Adrenal gland (tissue), 9 donors: ENCODE measurements at regions not wholly inside any gene's neighbourhood (a gene's known extent, or its start where the extent isn't known, plus 50 kb on each side); places are given as distances from the start of the nearest gene placed in this dataset.

Experiments
- DNase-seq, 7 donors: peaks; one replicate each; pipeline ENCODE4 v3.0.0-alpha.2; 2019 to 2020
- H3K27ac ChIP-seq, 5 donors: fragments of 200-600 bp; sonication (generic) in 4 of 5; 1 replicate in 3 of 5; 2 replicates in 2 of 5; pipeline versions ENCODE4 v1.5.1 to v1.8.0; 2016 to 2020; ENCODE audit warnings: mild to moderate bottlenecking in 1 of 5
- H3K27me3 ChIP-seq: fragments of 200-600 bp; 2 replicates; pipeline ENCODE4 v1.8.0; 2021
- H3K36me3 ChIP-seq, 2 donors: fragments of 200-600 bp; replicated peaks in 1 of 2; 1 replicate in 1 of 2; 2 replicates in 1 of 2; pipeline versions ENCODE4 v1.5.1 to v1.8.0; 2018 to 2022
- H3K4me1 ChIP-seq, 2 donors: fragments of 200-600 bp; replicated peaks in 1 of 2; 1 replicate in 1 of 2; 2 replicates in 1 of 2; pipeline versions ENCODE4 v1.5.1 to v1.8.0; 2018 to 2021
- H3K4me3 ChIP-seq, 4 donors: fragments of 200-600 bp; sonication (generic) in 3 of 4; one replicate each; pipeline ENCODE4 v1.5.1; 2016 to 2018
- H3K9me3 ChIP-seq, 3 donors: fragments of 200-600 bp; sonication (generic) in 1 of 3; replicated peaks in 1 of 3; 1 replicate in 2 of 3; 2 replicates in 1 of 3; pipeline versions ENCODE4 v1.5.1 to v1.8.0; 2016 to 2021
- POLR2A ChIP-seq, 2 donors: fragments of 450-650 bp; IDR thresholded peaks; one replicate each; pipeline ENCODE4 v1.6.1; 2017; ENCODE audit warnings: antibody characterized with exemption in 2 of 2, mild to moderate bottlenecking in 2 of 2, moderate library complexity in 1 of 2
- WGBS, 4 donors: extraction: QIAGEN DNeasy Blood & Tissue Kit in 2 of 4; methylation state at CpG; one replicate each; pipeline versions ENCODE4 v1.1.5 to v1.1.7; 2013 to 2017; 5-methylcytosine and 5-hydroxymethylcytosine counted together
- intact Hi-C, 2 donors: fragments of 100-400 bp; cut with DNase I; formaldehyde crosslinking; loops; one replicate each; pipeline versions ENCODE4 v1.14.1 to v1.15.0; 2022 to 2023
- TF ChIP-seq, protein P1 (sequence below), 6 experiments: fragments of 450-650 bp in 4 of 6; fragments of 200-600 bp in 2 of 6; sonication (generic) in 1 of 6; IDR thresholded peaks; 1 replicate in 5 of 6; 2 replicates in 1 of 6; pipeline versions ENCODE4 v1.5.1 to v1.8.0; 2016 to 2021; ENCODE audit warnings: antibody characterized with exemption in 6 of 6, mild to moderate bottlenecking in 2 of 6, moderate library complexity in 1 of 6
- donor health status: healthy with polysubstance abuse.
- donor health status: Bipolar disorder and iron deficiency.
- donor health status: DM: yes; HTN: yes; CAD: no.
- donor health status: DM: no; HTN: no; CAD: no.
- donor health status: DM: no; HTN: no; CAD: no.

DNA sequence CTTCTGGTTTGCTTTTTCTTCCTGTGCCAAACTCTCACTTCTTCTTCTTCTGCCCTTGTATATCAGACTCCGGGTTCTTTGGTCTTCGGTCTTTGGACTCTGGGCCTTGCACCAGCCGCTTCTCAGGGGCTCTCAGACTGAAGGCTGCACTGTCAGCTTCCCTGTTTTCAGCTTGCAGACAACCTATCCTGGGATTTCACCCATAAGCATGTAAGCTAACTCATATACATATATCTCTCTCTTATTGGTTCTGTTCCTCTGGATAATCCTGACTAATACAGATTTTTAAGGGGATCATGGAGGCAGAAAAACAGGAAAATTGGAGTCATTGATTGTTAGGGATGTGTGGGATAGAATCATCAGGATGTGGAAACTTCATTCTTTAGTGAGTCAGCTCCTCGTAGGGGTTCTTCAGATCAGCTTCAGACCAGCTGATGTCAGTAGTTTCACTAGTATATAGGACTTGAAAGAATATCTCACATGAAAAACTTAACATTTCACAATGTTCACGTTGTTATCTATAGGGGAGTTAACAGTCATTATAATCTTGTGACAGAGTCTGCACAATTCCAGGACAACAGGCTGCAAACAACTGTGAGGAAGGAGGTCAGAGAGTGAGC lies 102.9 kb downstream of the RASSF9 start:
- 70 to 75% (median 72%) methylated on average over 5 of the region's 5 CpGs for WGBS, 4 donors
- DNase-seq = no peak
- Histone ChIP-seq H3K36me3 (no peaks in the 10 kb centered on the region), H3K27ac (no peak overlapping the region), H3K27me3 (no peaks in the 10 kb centered on the region), H3K9me3 (no peaks in the 10 kb centered on the region), H3K4me1 (no peaks in the 10 kb centered on the region), H3K4me3 (no peak overlapping the region)
- TF ChIP-seq POLR2A (IDR thresholded peaks at IDR 0.05) = no peak
- TF ChIP-seq, protein P1, sequence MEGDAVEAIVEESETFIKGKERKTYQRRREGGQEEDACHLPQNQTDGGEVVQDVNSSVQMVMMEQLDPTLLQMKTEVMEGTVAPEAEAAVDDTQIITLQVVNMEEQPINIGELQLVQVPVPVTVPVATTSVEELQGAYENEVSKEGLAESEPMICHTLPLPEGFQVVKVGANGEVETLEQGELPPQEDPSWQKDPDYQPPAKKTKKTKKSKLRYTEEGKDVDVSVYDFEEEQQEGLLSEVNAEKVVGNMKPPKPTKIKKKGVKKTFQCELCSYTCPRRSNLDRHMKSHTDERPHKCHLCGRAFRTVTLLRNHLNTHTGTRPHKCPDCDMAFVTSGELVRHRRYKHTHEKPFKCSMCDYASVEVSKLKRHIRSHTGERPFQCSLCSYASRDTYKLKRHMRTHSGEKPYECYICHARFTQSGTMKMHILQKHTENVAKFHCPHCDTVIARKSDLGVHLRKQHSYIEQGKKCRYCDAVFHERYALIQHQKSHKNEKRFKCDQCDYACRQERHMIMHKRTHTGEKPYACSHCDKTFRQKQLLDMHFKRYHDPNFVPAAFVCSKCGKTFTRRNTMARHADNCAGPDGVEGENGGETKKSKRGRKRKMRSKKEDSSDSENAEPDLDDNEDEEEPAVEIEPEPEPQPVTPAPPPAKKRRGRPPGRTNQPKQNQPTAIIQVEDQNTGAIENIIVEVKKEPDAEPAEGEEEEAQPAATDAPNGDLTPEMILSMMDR (IDR thresholded peaks at IDR 0.05) = no peak
- intact Hi-C loops = no loop called here

DNA sequence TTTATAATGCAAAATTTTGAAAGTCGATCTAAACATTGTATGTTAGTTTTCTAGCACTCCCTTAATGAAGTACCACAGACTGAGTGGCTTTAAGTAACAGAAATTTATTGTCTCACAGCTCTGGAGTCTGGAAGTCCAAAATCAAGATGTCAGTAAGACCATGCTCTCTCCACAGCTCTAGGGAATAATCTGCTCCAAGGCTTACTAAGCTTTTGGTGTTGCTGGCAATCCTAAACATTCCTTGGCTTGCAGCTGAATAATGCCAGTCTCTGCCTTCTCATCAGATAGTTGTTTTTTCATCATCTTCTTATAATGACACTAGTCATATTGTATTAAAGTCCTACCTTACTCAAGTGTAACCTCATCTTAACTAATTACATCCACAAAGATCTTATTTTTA lies 102.2 kb downstream of the RASSF9 start:
- no peak for TF ChIP-seq POLR2A (IDR thresholded peaks at IDR 0.05)
- TF ChIP-seq, protein P1 (IDR thresholded peaks at IDR 0.05) = no peak
- intact Hi-C loops = no loop called here
- no peaks in the 10 kb centered on the region for H3K4me1 ChIP-seq
- 76 to 91% (median 84%) methylated on average over 1 of the region's 1 CpG for WGBS, 4 donors
- no peak for DNase-seq
- H3K27ac ChIP-seq = no peak overlapping the region
- H3K27me3 ChIP-seq = no peaks in the 10 kb centered on the region
- no peak overlapping the region for H3K4me3 ChIP-seq
- H3K36me3 ChIP-seq = no peaks in the 10 kb centered on the region
- H3K9me3 ChIP-seq = no peaks in the 10 kb centered on the region

DNA sequence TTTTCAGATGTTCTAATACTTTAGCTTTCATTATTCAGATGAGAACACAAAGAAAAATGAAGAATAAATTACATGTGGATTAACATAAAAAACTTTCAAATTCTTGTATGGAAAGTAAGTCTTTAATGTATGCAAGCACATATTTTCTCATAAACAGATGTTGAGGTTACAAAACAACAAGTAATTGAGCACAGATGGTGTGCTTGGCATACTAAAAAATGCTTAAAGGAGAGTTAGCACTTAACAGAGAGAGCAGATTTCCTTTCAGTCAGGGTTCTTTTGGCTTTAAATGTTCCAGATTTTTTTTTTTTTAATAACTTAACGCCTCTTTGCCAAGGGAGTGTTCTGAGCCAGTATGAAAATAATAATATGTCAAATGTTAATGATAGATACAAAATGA lies 96.0 kb downstream of the RASSF9 start:
- intact Hi-C loops = no loop called here
- H3K4me1 ChIP-seq = no peaks in the 10 kb centered on the region
- H3K27me3 ChIP-seq = no peaks in the 10 kb centered on the region
- no peak overlapping the region for H3K4me3 ChIP-seq
- no peaks in the 10 kb centered on the region for H3K36me3 ChIP-seq
- no peak for TF ChIP-seq POLR2A (IDR thresholded peaks at IDR 0.05)
- TF ChIP-seq, protein P1 (IDR thresholded peaks at IDR 0.05) = no peak
- no peak for DNase-seq
- no peaks in the 10 kb centered on the region for H3K9me3 ChIP-seq
- WGBS, 4 donors = 38 to 43% (median 40%) methylated on average over 1 of the region's 1 CpG
- H3K27ac ChIP-seq = no peak overlapping the region

DNA sequence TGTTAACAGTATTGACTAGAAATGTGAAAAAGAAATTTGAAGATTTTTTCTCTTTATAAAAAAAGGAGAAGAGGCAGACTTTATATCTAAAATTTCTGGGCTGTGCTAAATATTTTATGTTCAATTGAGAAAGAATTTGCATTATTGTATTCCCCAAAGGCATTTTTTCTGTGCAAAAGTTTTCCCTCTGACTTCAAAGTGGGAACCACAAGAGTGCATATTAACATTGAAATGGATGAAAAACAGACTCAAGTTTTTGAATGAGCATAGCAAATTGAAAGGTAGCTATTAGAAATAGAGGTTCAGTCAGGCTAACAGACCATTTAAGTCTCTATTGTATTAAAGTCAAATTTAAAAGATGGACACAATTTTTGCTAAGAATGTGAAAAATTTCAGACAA lies 95.2 kb downstream of the RASSF9 start:
- no peak for DNase-seq
- Histone ChIP-seq H3K27me3 (no peaks in the 10 kb centered on the region), H3K27ac (no peak overlapping the region), H3K4me3 (no peak overlapping the region), H3K4me1 (no peaks in the 10 kb centered on the region), H3K36me3 (no peaks in the 10 kb centered on the region), H3K9me3 (no peaks in the 10 kb centered on the region)
- intact Hi-C loops = no loop called here
- TF ChIP-seq, protein P1 (IDR thresholded peaks at IDR 0.05) = no peak
- no peak for TF ChIP-seq POLR2A (IDR thresholded peaks at IDR 0.05)
